ENCODE measurements at regions not wholly inside any gene's neighbourhood (a gene's known extent, or its start where the extent isn't known, plus 50 kb on each side); places are given as distances from the start of the nearest gene placed in this dataset.

GRCh38 chr16:85309656-85310587 is 197.7 kb upstream of the CIBAR2 start:
- no peak overlapping the region for H3K4me2 ChIP-seq (ENCODE audit: insufficient read depth, low read length)
- H3K36me3 ChIP-seq (ENCODE audit: insufficient read depth, low read length): no peaks in the 10 kb centered on the region
- no peak for TF ChIP-seq CTCF (IDR thresholded peaks at IDR 0.05; ENCODE audit: borderline replicate concordance, extremely low read depth, low read length, poor library complexity, severe bottlenecking)
- 0 out of 3 replicates have a peak, but pooled peaks have one; percentile 10 for ATAC-seq (ENCODE audit: insufficient read depth, low read depth)
- H3K9me3 ChIP-seq (ENCODE audit: insufficient read depth, low read length, severe bottlenecking): no peaks in the 10 kb centered on the region
- H3K27ac ChIP-seq (ENCODE audit: low read length): no peak overlapping the region
- peaks cover 11% of the 10 kb centered on the region for H3K4me1 ChIP-seq (ENCODE audit: insufficient read depth, low read length)
- H4K20me1 ChIP-seq (ENCODE audit: insufficient read depth, low read length): no peaks in the 10 kb centered on the region
- peak; percentile 31 for DNase-seq
- H2AFZ ChIP-seq (ENCODE audit: low read depth, low read length): no peak overlapping the region
- no peak overlapping the region for H3K4me3 ChIP-seq (ENCODE audit: low read depth in 1 of 2, low read length in 2 of 2)
- H3K9ac ChIP-seq (ENCODE audit: low read depth, low read length): no peak overlapping the region
- no peaks in the 10 kb centered on the region for H3K27me3 ChIP-seq (ENCODE audit: insufficient read depth, low read length, poor library complexity)
- H3K79me2 ChIP-seq (ENCODE audit: insufficient read depth, low read length): no peaks in the 10 kb centered on the region

GRCh38 chr16:85310868-85311585 is 198.8 kb upstream of the CIBAR2 start:
- ATAC-seq (ENCODE audit: insufficient read depth, low read depth) (0 out of 3 replicates have a peak, but pooled peaks have one; percentile 27), DNase-seq (peak; percentile 19)
- H4K20me1 ChIP-seq (ENCODE audit: insufficient read depth, low read length): no peaks in the 10 kb centered on the region
- no peaks in the 10 kb centered on the region for H3K9me3 ChIP-seq (ENCODE audit: insufficient read depth, low read length, severe bottlenecking)
- peaks cover 10% of the 10 kb centered on the region for H3K4me1 ChIP-seq (ENCODE audit: insufficient read depth, low read length)
- H3K36me3 ChIP-seq (ENCODE audit: insufficient read depth, low read length): no peaks in the 10 kb centered on the region
- H3K4me2 ChIP-seq (ENCODE audit: insufficient read depth, low read length): no peak overlapping the region
- H3K27me3 ChIP-seq (ENCODE audit: insufficient read depth, low read length, poor library complexity): no peaks in the 10 kb centered on the region
- no peak overlapping the region for H3K27ac ChIP-seq (ENCODE audit: low read length)
- TF ChIP-seq EZH2 (IDR thresholded peaks at IDR 0.05; ENCODE audit: borderline replicate concordance, low read depth, low read length, severe bottlenecking) (no peak), CTCF (IDR thresholded peaks at IDR 0.05; ENCODE audit: borderline replicate concordance, extremely low read depth, low read length, poor library complexity, severe bottlenecking) (no peak)
- no peak overlapping the region for H3K4me3 ChIP-seq (ENCODE audit: low read depth in 1 of 2, low read length in 2 of 2)
- H3K9ac ChIP-seq (ENCODE audit: low read depth, low read length): no peak overlapping the region
- H2AFZ ChIP-seq (ENCODE audit: low read depth, low read length): no peak overlapping the region
- H3K79me2 ChIP-seq (ENCODE audit: insufficient read depth, low read length): no peaks in the 10 kb centered on the region

GRCh38 chr16:85311741-85312140 is 199.5 kb upstream of the CIBAR2 start:
- Histone ChIP-seq H3K27ac (ENCODE audit: low read length) (no peak overlapping the region), H3K36me3 (ENCODE audit: insufficient read depth, low read length) (no peaks in the 10 kb centered on the region), H2AFZ (ENCODE audit: low read depth, low read length) (no peak overlapping the region), H3K9ac (ENCODE audit: low read depth, low read length) (no peak overlapping the region), H3K9me3 (ENCODE audit: insufficient read depth, low read length, severe bottlenecking) (no peaks in the 10 kb centered on the region), H3K4me3 (ENCODE audit: low read depth in 1 of 2, low read length in 2 of 2) (no peak overlapping the region), H4K20me1 (ENCODE audit: insufficient read depth, low read length) (no peaks in the 10 kb centered on the region; the same call in 1 of the 2 replicates), H3K79me2 (ENCODE audit: insufficient read depth, low read length) (no peaks in the 10 kb centered on the region), H3K4me2 (ENCODE audit: insufficient read depth, low read length) (no peak overlapping the region), H3K4me1 (ENCODE audit: insufficient read depth, low read length) (peaks cover 3% of the 10 kb centered on the region; the same call in 1 of the 2 replicates), H3K27me3 (ENCODE audit: insufficient read depth, low read length, poor library complexity) (no peaks in the 10 kb centered on the region)
- TF ChIP-seq CTCF (IDR thresholded peaks at IDR 0.05; ENCODE audit: borderline replicate concordance, extremely low read depth, low read length, poor library complexity, severe bottlenecking): no peak
- no peak for TF ChIP-seq EZH2 (IDR thresholded peaks at IDR 0.05; ENCODE audit: borderline replicate concordance, low read depth, low read length, severe bottlenecking)
- DNase-seq (no peak), ATAC-seq (ENCODE audit: insufficient read depth, low read depth) (no peak)
